ENCODE measurements at regions not wholly inside any gene's neighbourhood (a gene's known extent, or its start where the extent isn't known, plus 50 kb on each side); places are given as distances from the start of the nearest gene placed in this dataset.
"Not testable (repeated sequence)": the region's sequence is repeated elsewhere in the genome, so short reads cannot be mapped to it uniquely, and the experiment has no call there.

DNA sequence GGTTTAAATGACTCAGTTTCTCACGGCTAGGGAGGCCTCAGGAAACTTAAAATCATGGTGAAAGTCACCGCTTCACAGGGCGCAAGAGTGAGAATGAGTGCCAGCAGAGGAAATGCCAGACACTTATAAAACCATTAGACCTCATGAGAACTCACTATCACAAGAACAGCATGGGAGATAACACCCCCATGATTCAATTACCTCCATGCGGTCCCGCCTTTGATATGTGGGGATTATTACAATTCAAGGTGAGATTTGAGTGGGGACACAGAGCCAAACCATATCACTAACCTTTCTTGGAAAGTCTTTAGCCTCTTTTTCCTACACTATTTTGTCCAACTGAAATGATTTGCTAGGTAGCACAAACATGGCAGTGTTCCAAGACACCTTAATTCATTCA, 533.9 kb upstream of the NUDT12 start:
- H3K36me3 ChIP-seq (ENCODE audit: insufficient read depth, low read length) = no peaks in the 10 kb centered on the region
- no peaks in the 10 kb centered on the region for H3K4me1 ChIP-seq (ENCODE audit: control insufficient read depth, insufficient read depth, low read length)
- H3K9me3 ChIP-seq (replicated peaks; ENCODE audit: low read length) = no peaks in the 10 kb centered on the region
- no peak overlapping the region for H3K4me3 ChIP-seq (ENCODE audit: low read length)
- H3K4me2 ChIP-seq (ENCODE audit: low read length) = no peak overlapping the region
- no peak overlapping the region for H3K9ac ChIP-seq (ENCODE audit: low read depth, low read length)
- no peaks in the 10 kb centered on the region for H3K27me3 ChIP-seq (ENCODE audit: control insufficient read depth, insufficient read depth, low read length)

- Histone ChIP-seq H3K27me3 (ENCODE audit: control insufficient read depth, insufficient read depth, low read length) (no peaks in the 10 kb centered on the region), H3K4me1 (ENCODE audit: control insufficient read depth, insufficient read depth, low read length) (no peaks in the 10 kb centered on the region), H3K9ac (ENCODE audit: low read depth, low read length) (no peak overlapping the region), H3K9me3 (replicated peaks; ENCODE audit: low read length) (no peaks in the 10 kb centered on the region), H3K36me3 (ENCODE audit: insufficient read depth, low read length) (no peaks in the 10 kb centered on the region), H3K4me3 (ENCODE audit: low read length) (no peak overlapping the region), H3K4me2 (ENCODE audit: low read length) (no peak overlapping the region)
Observed at GRCh38 chr5:104095527-104095926, 532.9 kb upstream of the NUDT12 start.

DNA sequence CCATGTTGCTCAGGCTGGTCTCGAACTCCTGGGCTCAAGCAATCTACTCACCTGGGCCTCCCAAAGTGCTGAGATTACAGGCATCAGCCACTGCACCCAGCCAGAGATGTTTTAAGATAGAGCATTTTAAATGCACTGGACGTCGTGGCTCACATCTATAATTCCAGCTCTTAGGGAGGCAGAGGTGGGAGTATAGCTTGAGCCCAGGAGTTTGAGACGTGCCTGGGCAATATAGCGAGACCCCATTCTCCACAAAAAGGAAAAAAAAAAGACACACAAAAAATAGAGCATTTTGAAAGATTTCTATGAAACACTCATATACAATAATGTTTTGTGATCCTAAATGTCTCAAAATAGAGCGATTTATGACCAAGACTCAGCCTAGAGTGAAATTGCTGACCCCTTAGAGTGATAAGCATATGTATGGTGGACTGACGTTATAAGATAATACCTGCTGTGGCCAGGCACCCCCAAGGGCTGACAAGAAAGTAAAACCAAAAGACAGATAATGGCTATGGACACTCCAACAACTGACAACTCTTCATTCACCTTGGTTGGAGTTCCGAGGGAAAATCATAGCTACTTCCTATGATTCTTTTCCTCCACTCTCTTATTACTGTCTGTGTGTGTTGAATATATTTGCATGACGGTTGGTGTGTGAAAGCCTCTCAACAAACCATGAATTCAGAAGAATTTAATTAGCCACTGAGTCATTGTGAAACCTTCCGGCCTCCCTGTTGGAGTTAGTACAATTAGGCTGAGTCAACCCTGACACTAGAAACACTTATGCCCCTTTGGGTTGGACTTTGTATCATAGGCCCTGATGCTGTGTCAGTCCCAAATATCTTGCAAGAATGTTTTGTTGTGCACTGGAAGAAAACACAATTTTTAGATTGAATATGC, 526.5 kb upstream of the NUDT12 start:
- Histone ChIP-seq H3K27me3 (ENCODE audit: control insufficient read depth, insufficient read depth, low read length) (no peaks in the 10 kb centered on the region), H3K9ac (ENCODE audit: low read depth, low read length) (no peak overlapping the region), H3K4me3 (ENCODE audit: low read length) (no peak overlapping the region), H3K4me2 (ENCODE audit: low read length) (no peak overlapping the region), H3K36me3 (ENCODE audit: insufficient read depth, low read length) (no peaks in the 10 kb centered on the region), H3K4me1 (ENCODE audit: control insufficient read depth, insufficient read depth, low read length) (no peaks in the 10 kb centered on the region), H3K9me3 (replicated peaks; ENCODE audit: low read length) (no peaks in the 10 kb centered on the region)

DNA sequence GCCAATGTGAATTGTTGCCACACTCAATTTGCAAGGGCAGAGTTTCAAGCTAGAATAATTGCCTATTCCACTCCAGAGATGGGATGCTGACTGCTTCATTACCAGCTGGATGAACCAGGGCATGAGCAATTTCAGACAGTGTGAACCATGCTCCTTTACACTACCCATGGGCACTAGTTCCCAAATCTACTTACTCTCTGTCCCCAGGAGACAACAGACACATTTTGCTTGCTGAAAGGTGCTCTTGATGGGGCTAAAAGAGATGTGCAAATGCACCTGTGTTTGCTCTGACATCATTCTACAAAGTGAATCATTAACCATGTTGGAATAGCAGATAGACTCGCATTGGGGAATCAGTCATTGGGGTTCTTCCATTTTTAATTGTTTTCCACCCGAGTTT, 522.3 kb upstream of the NUDT12 start:
- H3K36me3 ChIP-seq (ENCODE audit: insufficient read depth, low read length) = no peaks in the 10 kb centered on the region
- H3K9me3 ChIP-seq (replicated peaks; ENCODE audit: low read length) = no peaks in the 10 kb centered on the region
- no peaks in the 10 kb centered on the region for H3K4me1 ChIP-seq (ENCODE audit: control insufficient read depth, insufficient read depth, low read length)
- no peak overlapping the region for H3K4me3 ChIP-seq (ENCODE audit: low read length)
- no peaks in the 10 kb centered on the region for H3K27me3 ChIP-seq (ENCODE audit: control insufficient read depth, insufficient read depth, low read length)
- H3K9ac ChIP-seq (ENCODE audit: low read depth, low read length) = no peak overlapping the region
- no peak overlapping the region for H3K4me2 ChIP-seq (ENCODE audit: low read length)

- no peaks in the 10 kb centered on the region for H3K9me3 ChIP-seq (replicated peaks; ENCODE audit: low read length)
- no peak overlapping the region for H3K4me3 ChIP-seq (ENCODE audit: low read length)
- H3K4me1 ChIP-seq (ENCODE audit: control insufficient read depth, insufficient read depth, low read length) = no peaks in the 10 kb centered on the region
- no peak overlapping the region for H3K9ac ChIP-seq (ENCODE audit: low read depth, low read length)
- H3K27me3 ChIP-seq (ENCODE audit: control insufficient read depth, insufficient read depth, low read length) = no peaks in the 10 kb centered on the region
- no peaks in the 10 kb centered on the region for H3K36me3 ChIP-seq (ENCODE audit: insufficient read depth, low read length)
- no peak overlapping the region for H3K4me2 ChIP-seq (ENCODE audit: low read length)
Observed at GRCh38 chr5:104082754-104083153, 520.2 kb upstream of the NUDT12 start.

GRCh38 chr5:104081232-104081631, 518.6 kb upstream of the NUDT12 start:
- Histone ChIP-seq H3K4me1 (ENCODE audit: control insufficient read depth, insufficient read depth, low read length) (no peaks in the 10 kb centered on the region), H3K9me3 (replicated peaks; ENCODE audit: low read length) (no peaks in the 10 kb centered on the region), H3K4me3 (ENCODE audit: low read length) (no peak overlapping the region), H3K4me2 (ENCODE audit: low read length) (no peak overlapping the region), H3K36me3 (ENCODE audit: insufficient read depth, low read length) (no peaks in the 10 kb centered on the region), H3K27me3 (ENCODE audit: control insufficient read depth, insufficient read depth, low read length) (no peaks in the 10 kb centered on the region), H3K9ac (ENCODE audit: low read depth, low read length) (no peak overlapping the region)

- Histone ChIP-seq H3K36me3 (ENCODE audit: insufficient read depth, low read length) (no peaks in the 10 kb centered on the region), H3K4me3 (ENCODE audit: low read length) (no peak overlapping the region), H3K9me3 (replicated peaks; ENCODE audit: low read length) (no peaks in the 10 kb centered on the region), H3K4me1 (ENCODE audit: control insufficient read depth, insufficient read depth, low read length) (no peaks in the 10 kb centered on the region), H3K9ac (ENCODE audit: low read depth, low read length) (no peak overlapping the region), H3K4me2 (ENCODE audit: low read length) (no peak overlapping the region), H3K27me3 (ENCODE audit: control insufficient read depth, insufficient read depth, low read length) (no peaks in the 10 kb centered on the region)
Observed at GRCh38 chr5:104080646-104081175, 518.1 kb upstream of the NUDT12 start.

DNA sequence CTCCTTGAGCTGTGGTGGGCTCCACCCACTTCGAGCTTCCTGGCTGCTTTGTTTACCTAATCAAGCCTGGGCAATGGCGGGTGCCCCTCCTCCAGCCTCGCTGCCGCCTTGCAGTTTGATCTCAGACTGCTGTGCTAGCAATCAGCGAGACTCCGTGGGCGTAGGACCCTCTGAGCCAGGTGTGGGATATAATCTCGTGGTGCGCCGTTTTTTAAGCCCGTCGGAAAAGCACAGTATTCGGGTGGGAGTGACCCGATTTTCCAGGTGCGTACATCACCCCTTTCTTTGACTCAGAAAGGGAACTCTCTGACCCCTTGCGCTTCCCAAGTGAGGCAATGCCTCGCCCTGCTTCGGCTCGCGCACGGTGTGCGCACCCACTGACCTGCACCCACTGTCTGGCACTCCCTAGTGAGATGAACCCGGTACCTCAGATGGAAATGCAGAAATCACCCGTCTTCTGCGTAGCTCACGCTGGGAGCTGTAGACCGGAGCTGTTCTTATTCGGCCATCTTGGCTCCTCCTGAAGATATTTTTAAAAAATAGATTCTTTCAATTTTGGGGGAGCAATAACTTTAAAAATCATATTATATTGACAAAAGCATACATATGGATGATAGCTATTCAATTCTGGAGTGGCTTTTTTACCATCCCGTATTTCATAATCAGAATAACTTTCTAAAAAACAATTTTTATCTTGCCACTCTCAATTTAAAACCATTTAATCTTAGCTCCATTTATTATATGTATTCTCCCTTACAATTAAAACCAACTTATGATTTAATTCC, 517.5 kb upstream of the NUDT12 start:
- H3K4me2 ChIP-seq (ENCODE audit: low read length); H3K4me3 ChIP-seq (ENCODE audit: low read length); H3K9ac ChIP-seq (ENCODE audit: low read depth, low read length); H3K27me3 ChIP-seq (ENCODE audit: control insufficient read depth, insufficient read depth, low read length); H3K9me3 ChIP-seq (replicated peaks; ENCODE audit: low read length); H3K36me3 ChIP-seq (ENCODE audit: insufficient read depth, low read length); H3K4me1 ChIP-seq (ENCODE audit: control insufficient read depth, insufficient read depth, low read length): not testable (repeated sequence)

DNA sequence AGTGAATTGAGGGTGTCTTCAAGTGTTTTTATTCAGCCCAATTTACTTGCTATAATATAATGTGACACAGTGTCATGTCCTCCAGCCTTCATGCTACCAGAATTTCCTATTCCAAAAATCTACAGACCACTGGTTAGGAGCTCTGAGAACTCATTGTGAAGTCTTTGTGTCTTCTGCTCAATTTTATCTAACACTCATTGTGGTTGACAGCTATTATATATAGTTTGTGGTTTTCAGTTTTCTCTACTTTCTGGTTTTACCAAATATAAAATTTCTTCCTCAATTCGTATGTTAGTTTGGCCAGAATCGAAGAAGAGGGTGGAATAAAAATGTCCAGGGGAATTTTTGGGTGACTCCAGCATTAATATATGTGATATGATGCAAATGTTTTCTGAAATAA, 509.3 kb upstream of the NUDT12 start:
- H3K4me1 ChIP-seq (ENCODE audit: control insufficient read depth, insufficient read depth, low read length) = no peaks in the 10 kb centered on the region
- H3K4me2 ChIP-seq (ENCODE audit: low read length) = no peak overlapping the region
- H3K9ac ChIP-seq (ENCODE audit: low read depth, low read length) = no peak overlapping the region
- H3K36me3 ChIP-seq (ENCODE audit: insufficient read depth, low read length) = no peaks in the 10 kb centered on the region
- no peaks in the 10 kb centered on the region for H3K27me3 ChIP-seq (ENCODE audit: control insufficient read depth, insufficient read depth, low read length)
- no peak overlapping the region for H3K4me3 ChIP-seq (ENCODE audit: low read length)
- no peaks in the 10 kb centered on the region for H3K9me3 ChIP-seq (replicated peaks; ENCODE audit: low read length)

GRCh38 chr5:104062621-104063377, 500.2 kb upstream of the NUDT12 start:
- Histone ChIP-seq H3K9me3 (replicated peaks; ENCODE audit: low read length) (no peaks in the 10 kb centered on the region), H3K4me2 (ENCODE audit: low read length) (no peak overlapping the region), H3K36me3 (ENCODE audit: insufficient read depth, low read length) (no peaks in the 10 kb centered on the region), H3K27me3 (ENCODE audit: control insufficient read depth, insufficient read depth, low read length) (no peaks in the 10 kb centered on the region), H3K4me3 (ENCODE audit: low read length) (no peak overlapping the region), H3K9ac (ENCODE audit: low read depth, low read length) (no peak overlapping the region), H3K4me1 (ENCODE audit: control insufficient read depth, insufficient read depth, low read length) (no peaks in the 10 kb centered on the region)

- H3K27me3 ChIP-seq (ENCODE audit: control insufficient read depth, insufficient read depth, low read length) = no peaks in the 10 kb centered on the region
- no peak overlapping the region for H3K4me3 ChIP-seq (ENCODE audit: low read length)
- H3K9ac ChIP-seq (ENCODE audit: low read depth, low read length) = no peak overlapping the region
- H3K9me3 ChIP-seq (replicated peaks; ENCODE audit: low read length) = no peaks in the 10 kb centered on the region
- no peak overlapping the region for H3K4me2 ChIP-seq (ENCODE audit: low read length)
- H3K36me3 ChIP-seq (ENCODE audit: insufficient read depth, low read length) = no peaks in the 10 kb centered on the region
- no peaks in the 10 kb centered on the region for H3K4me1 ChIP-seq (ENCODE audit: control insufficient read depth, insufficient read depth, low read length)
Observed at GRCh38 chr5:104061707-104062106, 499.1 kb upstream of the NUDT12 start.

All from skeletal muscle satellite cell (primary cell).